Neural cell (in vitro differentiated cells): ENCODE measurements at regions not wholly inside any gene's neighbourhood (a gene's known extent, or its start where the extent isn't known, plus 50 kb on each side); places are given as distances from the start of the nearest gene placed in this dataset.

Experiments
- CTCF ChIP-seq: fragments of 450-650 bp; IDR thresholded peaks from 2 replicates; pipeline ENCODE4 v1.5.1; 2014; ENCODE audit warnings: antibody characterized with exemption, mild to moderate bottlenecking, moderate library complexity; ENCODE audit not compliant: poor library complexity, severe bottlenecking
- REST ChIP-seq: IDR thresholded peaks from 2 replicates; pipeline ENCODE4 v1.6.1; 2012; ENCODE audit warnings: borderline replicate concordance

DNA sequence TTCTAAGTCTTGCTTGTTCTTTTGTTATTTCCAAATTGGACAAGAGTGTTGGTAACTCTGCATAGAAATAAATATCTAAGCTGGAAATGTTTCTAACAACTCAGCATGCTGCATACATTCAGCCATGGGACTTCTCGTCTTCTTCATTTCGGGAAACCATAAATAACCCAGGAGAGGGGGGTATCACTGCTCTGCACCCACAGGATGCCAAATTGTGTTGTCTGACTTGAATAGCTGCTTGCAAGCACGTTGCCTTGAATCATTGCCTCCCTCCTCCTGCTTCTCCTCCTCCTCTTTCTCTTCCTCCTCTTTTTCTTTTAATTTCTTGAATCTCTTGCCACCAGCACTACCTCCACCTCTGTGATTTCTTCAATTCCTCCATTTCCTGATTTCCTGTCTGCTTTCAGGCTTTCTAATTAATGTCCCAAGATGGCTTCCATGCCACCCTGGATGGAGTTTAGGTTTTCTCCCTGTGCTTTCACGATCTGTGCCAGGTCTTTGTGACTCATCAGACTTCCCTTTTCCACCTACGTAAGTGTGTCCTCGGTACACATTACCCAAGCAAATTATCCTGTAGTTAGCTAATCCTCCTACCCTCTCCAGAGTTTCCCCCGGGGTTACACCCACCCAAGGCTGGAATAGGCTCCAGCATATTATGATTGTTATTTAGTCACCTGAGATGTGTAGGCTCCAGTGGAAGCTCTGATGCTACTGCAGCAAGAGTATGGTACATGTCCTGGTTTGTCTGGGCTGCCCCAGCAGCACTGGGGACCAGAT lies 122.6 kb upstream of the VCX3B start:
- TF ChIP-seq REST (no peak), CTCF (no peak)
